ENCODE measurements at regions not wholly inside any gene's neighbourhood (a gene's known extent, or its start where the extent isn't known, plus 50 kb on each side); places are given as distances from the start of the nearest gene placed in this dataset.

DNA sequence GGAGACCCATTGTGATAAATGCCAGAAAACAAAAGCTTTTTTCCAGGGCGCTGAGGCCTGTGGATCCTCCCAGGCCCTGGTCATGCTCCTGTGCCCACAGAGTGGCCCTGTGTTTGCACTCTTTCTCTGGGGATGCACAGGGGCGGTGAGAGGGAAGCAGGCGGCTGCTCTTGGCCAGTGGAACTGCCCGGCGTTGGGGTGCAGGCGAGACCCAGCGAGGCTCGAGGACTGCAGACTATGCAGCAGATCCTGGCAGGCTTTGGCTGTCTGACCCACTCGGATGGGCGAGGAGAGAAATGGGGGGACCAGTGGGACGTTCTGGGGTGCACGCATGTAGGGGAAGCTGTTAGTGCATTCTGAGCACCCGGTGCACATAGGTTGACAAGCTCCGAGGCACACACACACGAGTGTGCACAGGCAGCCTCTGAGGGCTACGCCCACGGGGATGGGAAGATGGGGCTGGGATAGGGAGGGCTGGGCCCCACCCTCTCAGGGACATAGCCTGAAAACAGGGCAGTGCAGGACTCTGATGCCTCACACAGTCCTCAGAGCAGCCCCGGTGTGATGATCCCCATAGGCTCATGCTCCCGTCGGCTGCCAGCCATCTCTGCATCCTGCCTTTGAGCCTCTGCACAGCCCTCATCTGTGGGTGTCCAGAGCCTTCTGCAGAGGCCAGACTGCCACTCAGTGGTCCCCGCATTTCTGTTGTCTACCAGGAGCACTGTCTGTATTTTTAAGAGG, 1233.5 kb downstream of the BRD1 start:
- Histone ChIP-seq H3K27ac (no peak overlapping the region), H3K36me3 (no peaks in the 10 kb centered on the region), H3K9me3 (peaks cover 0 to 9% of the 10 kb centered on the region in 2 donors), H3K4me1 (no peaks in the 10 kb centered on the region), H3K4me3 (no peak overlapping the region), H3K27me3 (no peaks in the 10 kb centered on the region)
- ATAC-seq (no peak), DNase-seq (peak in 1 of 4 donors; percentile 69)
- intact Hi-C loops (cut with DNase I): no loop called here
- TF ChIP-seq CTCF (IDR thresholded peaks at IDR 0.05): no peak

DNA sequence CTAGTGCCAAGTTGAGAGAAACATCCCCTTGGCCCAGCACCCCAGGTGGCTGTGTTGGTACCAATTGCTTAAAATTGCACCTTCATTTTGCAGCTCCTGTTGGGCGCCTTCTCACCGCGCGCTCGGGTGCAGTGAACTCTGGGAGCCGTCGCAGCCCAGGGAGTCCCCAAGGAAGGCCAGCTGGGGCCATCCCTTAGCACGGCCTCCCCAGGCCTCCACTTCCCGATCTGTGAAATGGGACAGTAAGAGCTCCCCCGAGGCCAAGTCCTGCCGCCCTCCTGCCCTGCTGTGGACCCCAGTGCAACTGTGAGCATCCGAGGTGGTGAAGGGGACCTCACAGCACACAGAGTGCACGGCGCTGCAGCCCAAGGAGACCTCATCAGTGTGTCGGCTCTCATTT, 1234.1 kb downstream of the BRD1 start:
- no peak for ATAC-seq
- DNase-seq: peak in 1 of 4 donors; percentile 61
- Histone ChIP-seq H3K4me3 (no peak overlapping the region), H3K4me1 (no peaks in the 10 kb centered on the region), H3K27ac (no peak overlapping the region), H3K27me3 (no peaks in the 10 kb centered on the region), H3K9me3 (peaks cover 0 to 7% of the 10 kb centered on the region in 2 donors), H3K36me3 (no peaks in the 10 kb centered on the region)
- intact Hi-C loops (cut with DNase I): no loop called here
- no peak for TF ChIP-seq CTCF (IDR thresholded peaks at IDR 0.05)

DNA sequence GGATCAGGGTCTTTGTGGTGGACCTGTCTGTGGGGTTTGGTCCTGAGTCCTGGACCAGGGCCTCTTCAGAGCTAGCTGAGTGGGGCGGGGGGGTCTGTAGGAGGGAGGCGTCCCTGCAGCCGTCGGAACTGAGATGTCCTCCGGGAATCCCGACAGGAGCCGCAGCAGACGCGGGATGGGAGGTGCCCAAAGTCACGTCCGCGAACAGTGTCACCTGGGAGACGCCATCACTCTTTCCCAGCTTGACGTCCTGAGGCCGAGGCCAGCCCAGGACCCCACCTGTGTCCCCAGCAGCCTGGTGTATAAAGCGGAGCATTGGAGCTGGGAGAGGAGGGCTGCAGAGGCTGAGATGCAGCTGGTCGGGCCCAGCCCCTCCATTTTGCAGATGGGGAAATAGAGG, 1234.7 kb downstream of the BRD1 start:
- no peaks in the 10 kb centered on the region for H3K36me3 ChIP-seq
- DNase-seq (no peak), ATAC-seq (no peak)
- no peak overlapping the region for H3K27ac ChIP-seq
- intact Hi-C loops (cut with DNase I): no loop called here
- H3K9me3 ChIP-seq: peaks cover 0 to under 1% of the 10 kb centered on the region in 2 donors
- H3K4me1 ChIP-seq: no peaks in the 10 kb centered on the region
- TF ChIP-seq CTCF (IDR thresholded peaks at IDR 0.05): no peak
- no peak overlapping the region for H3K4me3 ChIP-seq
- H3K27me3 ChIP-seq: no peaks in the 10 kb centered on the region

DNA sequence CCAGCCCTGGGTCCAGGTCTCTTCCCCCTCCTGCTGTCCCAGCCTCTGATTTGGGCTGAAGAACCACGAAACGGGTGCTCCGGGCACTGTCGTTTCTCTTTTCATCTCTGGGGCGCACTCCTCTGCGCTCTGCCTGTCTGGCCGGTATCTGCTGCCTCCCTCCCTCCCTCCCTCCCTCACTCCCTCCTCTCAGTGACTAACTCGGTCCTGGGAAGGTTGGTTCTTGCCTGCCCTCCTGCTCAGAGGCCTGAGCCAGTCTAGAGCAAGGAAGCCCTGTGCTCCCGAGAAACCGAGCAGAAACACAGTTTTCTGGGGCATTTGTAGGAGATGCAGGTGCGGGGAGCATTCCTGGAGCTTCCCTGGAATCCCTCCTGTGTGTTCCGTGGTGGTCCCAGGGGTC, 1235.2 kb downstream of the BRD1 start:
- no peaks in the 10 kb centered on the region for H3K9me3 ChIP-seq
- DNase-seq (no peak), ATAC-seq (no peak)
- no peak overlapping the region for H3K27ac ChIP-seq
- H3K4me1 ChIP-seq: no peaks in the 10 kb centered on the region
- no peak for TF ChIP-seq CTCF (IDR thresholded peaks at IDR 0.05)
- H3K27me3 ChIP-seq: peaks cover 0 to under 1% of the 10 kb centered on the region in 2 donors
- no peaks in the 10 kb centered on the region for H3K36me3 ChIP-seq
- intact Hi-C loops (cut with DNase I): no loop called here
- no peak overlapping the region for H3K4me3 ChIP-seq

- Histone ChIP-seq H3K4me1 (no peaks in the 10 kb centered on the region), H3K27me3 (peaks cover 0 to 4% of the 10 kb centered on the region in 2 donors), H3K9me3 (no peaks in the 10 kb centered on the region), H3K27ac (no peak overlapping the region), H3K36me3 (no peaks in the 10 kb centered on the region), H3K4me3 (no peak overlapping the region)
- intact Hi-C loops (cut with DNase I): no loop called here
- DNase-seq: no peak
- no peak for ATAC-seq
- TF ChIP-seq CTCF (IDR thresholded peaks at IDR 0.05): no peak
Observed at GRCh38 chr22:48592066-48592345, 1235.7 kb downstream of the BRD1 start.

All from left lung (tissue), 4 donors.